GM23338 (cell line): ENCODE measurements at regions not wholly inside any gene's neighbourhood (a gene's known extent, or its start where the extent isn't known, plus 50 kb on each side); places are given as distances from the start of the nearest gene placed in this dataset.

Experiments
- ATAC-seq: fragments of 200-7000 bp; cut with Tn5 transposase; 3 replicates; pipeline ENCODE4 v1.9.1; 2020
- DNase-seq: peaks from one replicate; pipeline ENCODE4 v3.0.0-alpha.2; 2015; ENCODE audit warnings: low spot score
- H2AFZ ChIP-seq: fragments of 200-600 bp; sonication (generic); 2 replicates; pipeline ENCODE4 v1.8.0; 2016; ENCODE audit warnings: antibody characterized with exemption, mild to moderate bottlenecking, moderate library complexity
- H3F3A ChIP-seq: fragments of 200-600 bp; sonication (generic); replicated peaks from 2 replicates; pipeline ENCODE4 v1.8.0; 2017; ENCODE audit warnings: antibody characterized with exemption, mixed run types, low read depth
- H3K27ac ChIP-seq: fragments of 200-600 bp; sonication (generic); 2 replicates; pipeline ENCODE4 v1.6.1; 2016; ENCODE audit warnings: low read depth
- H3K27me3 ChIP-seq: fragments of 200-600 bp; sonication (generic); 2 replicates; pipeline ENCODE4 v1.8.0; 2016; ENCODE audit warnings: mild to moderate bottlenecking, mixed run types, moderate library complexity; ENCODE audit not compliant: insufficient read depth
- H3K36me3 ChIP-seq: fragments of 200-600 bp; sonication (generic); 2 replicates; pipeline ENCODE4 v1.8.0; 2016; ENCODE audit warnings: mild to moderate bottlenecking; ENCODE audit not compliant: insufficient read depth
- H3K4me1 ChIP-seq: fragments of 200-600 bp; sonication (generic); 2 replicates; pipeline ENCODE4 v1.8.0; 2016; ENCODE audit warnings: mild to moderate bottlenecking, moderate library complexity; ENCODE audit not compliant: insufficient read depth
- H3K4me2 ChIP-seq: fragments of 200-600 bp; sonication (generic); 2 replicates; pipeline ENCODE4 v1.7.1; 2017; ENCODE audit warnings: mixed run types
- H3K4me3 ChIP-seq: fragments of 200-600 bp; sonication (generic); 2 replicates; pipeline ENCODE4 v1.6.1; 2016; ENCODE audit warnings: mixed run types
- H3K79me2 ChIP-seq: fragments of 200-600 bp; sonication (generic); replicated peaks from 2 replicates; pipeline ENCODE4 v1.8.0; 2017; ENCODE audit warnings: mild to moderate bottlenecking; ENCODE audit not compliant: insufficient read depth
- H3K9me2 ChIP-seq: fragments of 200-600 bp; sonication (generic); 2 replicates; pipeline ENCODE4 v1.8.0; 2017; ENCODE audit not compliant: insufficient read depth
- H4K20me1 ChIP-seq: fragments of 200-600 bp; sonication (generic); replicated peaks from 2 replicates; pipeline ENCODE4 v1.8.0; 2017; ENCODE audit warnings: mild to moderate bottlenecking; ENCODE audit not compliant: insufficient read depth
- H3K27ac Mint-ChIP-seq: 2 replicates; pipeline ENCODE4 v1.8.0; 2020; ENCODE audit warnings: inconsistent platforms, mild to moderate bottlenecking, moderate library complexity, mixed read lengths
- H3K27me3 Mint-ChIP-seq: 3 replicates; pipeline ENCODE4 v1.8.0; 2022; ENCODE audit warnings: low read depth, mild to moderate bottlenecking, moderate library complexity, mixed read lengths, inconsistent platforms; ENCODE audit not compliant: insufficient read depth, poor library complexity
- H3K36me3 Mint-ChIP-seq: 3 replicates; pipeline ENCODE4 v1.8.0; 2021; ENCODE audit warnings: low read depth, mild to moderate bottlenecking, inconsistent platforms, moderate library complexity, mixed read lengths
- H3K4me1 Mint-ChIP-seq: 3 replicates; pipeline ENCODE4 v1.8.0; 2020; ENCODE audit warnings: mild to moderate bottlenecking, inconsistent platforms, mixed read lengths
- H3K4me3 Mint-ChIP-seq: 3 replicates; pipeline ENCODE4 v1.8.0; 2021; ENCODE audit warnings: moderate library complexity, mild to moderate bottlenecking, inconsistent platforms, mixed read lengths
- H3K9me3 Mint-ChIP-seq: 3 replicates; pipeline ENCODE4 v1.8.0; 2020; ENCODE audit warnings: moderate library complexity, mild to moderate bottlenecking, inconsistent platforms, mixed read lengths
- CREB1 ChIP-seq: fragments of 250-450 bp; sonication (Bioruptor Pico); IDR thresholded peaks from 2 replicates; pipeline ENCODE4 v1.5.0; 2020; ENCODE audit warnings: low read depth, mild to moderate bottlenecking, moderate library complexity
- CTCF ChIP-seq, 2 experiments: fragments of 200-600 bp in 1 of 2; sonication (generic) in 1 of 2; conservative IDR thresholded peaks; 2 replicates each; pipeline versions ENCODE4 v1.5.1 to v1.6.1; 2016 to 2017; ENCODE audit warnings: antibody characterized with exemption in 2 of 2, low read depth in 2 of 2, mild to moderate bottlenecking in 2 of 2, moderate library complexity in 1 of 2
- ETS1 ChIP-seq: IDR thresholded peaks from 2 replicates; pipeline ENCODE4 v1.6.1; 2016; ENCODE audit warnings: antibody characterized with exemption
- EZH2 ChIP-seq: fragments of 200-600 bp; sonication (generic); IDR thresholded peaks from one replicate; pipeline ENCODE4 v1.8.0; 2017; ENCODE audit warnings: antibody characterized with exemption, mild to moderate bottlenecking, low read depth; ENCODE audit not compliant: unreplicated experiment
- EZH2phosphoT487 ChIP-seq: fragments of 200-600 bp; sonication (generic); IDR thresholded peaks from one replicate; pipeline ENCODE4 v1.8.1; 2018; ENCODE audit warnings: antibody characterized with exemption; ENCODE audit not compliant: unreplicated experiment
- JUNB ChIP-seq: IDR thresholded peaks from one replicate; pipeline ENCODE4 v1.6.1; 2016; ENCODE audit warnings: antibody characterized with exemption; ENCODE audit not compliant: unreplicated experiment
- NANOG ChIP-seq: IDR thresholded peaks from 2 replicates; pipeline ENCODE4 v1.6.1; 2016; ENCODE audit warnings: antibody characterized with exemption, borderline replicate concordance
- POLR2AphosphoS5 ChIP-seq: IDR thresholded peaks from 2 replicates; pipeline ENCODE4 v1.6.1; 2016; ENCODE audit warnings: antibody characterized with exemption, low read depth
- REST ChIP-seq: IDR thresholded peaks from one replicate; pipeline ENCODE4 v1.6.1; 2018; ENCODE audit warnings: antibody characterized with exemption; ENCODE audit not compliant: unreplicated experiment
- STAT1 ChIP-seq: IDR thresholded peaks from one replicate; pipeline ENCODE4 v1.6.1; 2016; ENCODE audit warnings: antibody characterized with exemption; ENCODE audit not compliant: unreplicated experiment
- ZNF114 ChIP-seq: fragments of 250-450 bp; sonication (Bioruptor Pico); IDR thresholded peaks from 2 replicates; pipeline ENCODE4 v1.5.0; 2020; ENCODE audit warnings: mild to moderate bottlenecking, moderate library complexity
- ZNF331 ChIP-seq: fragments of 250-450 bp; sonication (Bioruptor Pico); IDR thresholded peaks from 2 replicates; pipeline ENCODE4 v1.5.0; 2020; ENCODE audit warnings: low read depth, mild to moderate bottlenecking, moderate library complexity
- ZNF462 ChIP-seq: fragments of 250-450 bp; sonication (Bioruptor Pico); IDR thresholded peaks from 2 replicates; pipeline ENCODE4 v1.5.0; 2020; ENCODE audit warnings: mild to moderate bottlenecking, moderate library complexity

- Histone ChIP-seq H3K9me2 (no peaks in the 10 kb centered on the region), H2AFZ (no peak overlapping the region), H3K79me2 (no peaks in the 10 kb centered on the region), H3K27ac (no peak overlapping the region), H3K4me3 (no peak overlapping the region), H3F3A (no peaks in the 10 kb centered on the region), H3K4me1 (no peaks in the 10 kb centered on the region), H3K4me2 (no peak overlapping the region), H3K36me3 (no peaks in the 10 kb centered on the region), H4K20me1 (no peaks in the 10 kb centered on the region), H3K27me3 (no peaks in the 10 kb centered on the region)
- no peak for DNase-seq
- no peaks in the 10 kb centered on the region for H3K36me3 Mint-ChIP-seq
- ATAC-seq = no peak
- TF ChIP-seq STAT1 (no peak), ZNF462 (CRISPR knock-in tag) (no peak), ETS1 (no peak), ZNF114 (CRISPR knock-in tag) (no peak), REST (no peak), POLR2AphosphoS5 (no peak), JUNB (no peak), ZNF331 (CRISPR knock-in tag) (no peak), EZH2 (no peak), CTCF (conservative IDR thresholded peaks at IDR 0.05; ENCODE audit: low read depth in 2 of 2) (no peak), CREB1 (CRISPR knock-in tag) (no peak), EZH2phosphoT487 (no peak), NANOG (no peak)
- no peak overlapping the region for H3K4me3 Mint-ChIP-seq
- no peaks in the 10 kb centered on the region for H3K9me3 Mint-ChIP-seq
- no peaks in the 10 kb centered on the region for H3K27me3 Mint-ChIP-seq
- H3K27ac Mint-ChIP-seq = no peak overlapping the region
- no peaks in the 10 kb centered on the region for H3K4me1 Mint-ChIP-seq
These were observed 74.7 kb upstream of the OLFM3 start for GRCh38 chr1:102071451-102071850.
